NT2/D1 (cell line): ENCODE measurements at regions not wholly inside any gene's neighbourhood (a gene's known extent, or its start where the extent isn't known, plus 50 kb on each side); places are given as distances from the start of the nearest gene placed in this dataset.

ENCODE experiments used
- DNase-seq: peaks from one replicate; pipeline ENCODE4 v3.0.0-alpha.2; 2011; ENCODE audit warnings: low read depth, low spot score
- H3K27me3 ChIP-seq: 2 replicates; pipeline ENCODE4 v1.6.0; 2011; ENCODE audit warnings: mild to moderate bottlenecking; ENCODE audit not compliant: insufficient read length, insufficient read depth
- H3K36me3 ChIP-seq: 2 replicates; pipeline ENCODE4 v1.6.1; 2011; ENCODE audit warnings: mild to moderate bottlenecking, low read length, mixed read lengths; ENCODE audit not compliant: insufficient read depth, insufficient read length
- H3K4me1 ChIP-seq: 2 replicates; pipeline ENCODE4 v1.5.1; 2011; ENCODE audit not compliant: insufficient read depth, insufficient read length
- H3K4me3 ChIP-seq: 2 replicates; pipeline ENCODE4 v1.5.1; 2011; ENCODE audit warnings: low read depth; ENCODE audit not compliant: insufficient read length
- H3K9ac ChIP-seq: 2 replicates; pipeline ENCODE4 v1.6.0; 2011; ENCODE audit warnings: low read depth; ENCODE audit not compliant: insufficient read length
- H3K9me3 ChIP-seq: 2 replicates; pipeline ENCODE4 v1.5.1; 2011; ENCODE audit warnings: mild to moderate bottlenecking, low read length; ENCODE audit not compliant: insufficient read depth
- SUZ12 ChIP-seq: IDR thresholded peaks from 2 replicates; pipeline ENCODE4 v1.6.1; 2011; ENCODE audit not compliant: insufficient read length, insufficient read depth; ENCODE audit errors: extremely low read depth
- YY1 ChIP-seq: IDR thresholded peaks from 2 replicates; pipeline ENCODE4 v1.6.1; 2011; ENCODE audit not compliant: insufficient read length, insufficient read depth
- ZNF274 ChIP-seq: IDR thresholded peaks from 2 replicates; pipeline ENCODE4 v1.6.1; 2011; ENCODE audit warnings: mild to moderate bottlenecking, low read depth, low read length

DNA sequence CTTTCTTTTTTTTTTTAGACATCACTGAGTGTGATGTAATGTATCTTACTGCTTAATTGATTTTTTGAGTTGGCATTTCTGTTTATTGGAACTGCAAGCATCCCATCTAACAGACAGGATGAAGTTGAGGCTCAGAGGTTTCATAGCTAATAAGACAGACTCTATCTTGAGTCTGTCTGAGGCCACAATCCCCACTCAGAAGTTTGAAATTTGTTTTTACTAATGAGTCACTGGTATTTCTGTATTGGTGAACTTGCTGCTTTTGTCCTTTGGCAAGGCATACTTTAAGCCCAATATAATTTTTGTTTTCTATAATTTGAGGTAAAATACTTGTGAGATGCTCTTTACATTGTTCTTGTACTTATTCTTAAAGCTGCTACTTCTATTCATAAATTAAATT lies 491.2 kb downstream of the PSAT1 start:
- TF ChIP-seq ZNF274 (no peak), SUZ12 (no peak), YY1 (no peak)

GRCh38 chr9:78791779-78792178 lies 494.9 kb downstream of the PSAT1 start:
- no peak for DNase-seq
- H3K4me1 ChIP-seq, result no peaks in the 10 kb centered on the region
- H3K27me3 ChIP-seq, result no peaks in the 10 kb centered on the region
- H3K4me3 ChIP-seq, result no peak overlapping the region
- no peak overlapping the region for H3K9ac ChIP-seq
- no peaks in the 10 kb centered on the region for H3K36me3 ChIP-seq
- TF ChIP-seq YY1 (no peak), ZNF274 (no peak), SUZ12 (no peak)
- H3K9me3 ChIP-seq, result no peaks in the 10 kb centered on the region

More for the DNA sequence above, 491.2 kb downstream of the PSAT1 start:
- no peak overlapping the region for H3K4me3 ChIP-seq
- DNase-seq, result no peak
- no peak overlapping the region for H3K9ac ChIP-seq
- H3K9me3 ChIP-seq, result no peaks in the 10 kb centered on the region
- H3K36me3 ChIP-seq, result no peaks in the 10 kb centered on the region
- no peaks in the 10 kb centered on the region for H3K4me1 ChIP-seq
- no peaks in the 10 kb centered on the region for H3K27me3 ChIP-seq

DNA sequence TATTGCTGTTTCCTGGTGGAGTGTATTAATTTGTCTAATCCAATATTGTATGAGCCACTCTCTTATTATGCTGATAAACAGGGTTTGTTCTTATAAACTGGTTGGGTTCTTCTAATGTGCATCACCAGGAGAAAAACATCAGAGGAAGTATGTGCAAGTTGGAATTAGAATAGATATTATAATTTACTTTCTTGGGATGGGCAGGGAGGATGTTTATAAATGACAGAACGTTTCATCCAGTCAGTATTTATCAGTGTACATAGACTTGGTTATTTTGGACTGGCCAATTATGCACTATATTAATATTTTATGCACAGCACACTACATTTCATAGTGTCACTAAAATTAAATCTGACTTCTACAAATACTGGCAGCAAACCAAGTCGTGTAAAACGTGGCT lies 495.8 kb downstream of the PSAT1 start:
- Histone ChIP-seq H3K4me1 (no peaks in the 10 kb centered on the region), H3K4me3 (no peak overlapping the region), H3K9ac (no peak overlapping the region), H3K36me3 (no peaks in the 10 kb centered on the region), H3K9me3 (no peaks in the 10 kb centered on the region), H3K27me3 (no peaks in the 10 kb centered on the region)
- no peak for DNase-seq
- no peak for TF ChIP-seq YY1
- TF ChIP-seq ZNF274, result no peak
- no peak for TF ChIP-seq SUZ12

GRCh38 chr9:78805771-78806170 lies 508.8 kb downstream of the PSAT1 start:
- Histone ChIP-seq H3K4me3 (no peak overlapping the region), H3K36me3 (no peaks in the 10 kb centered on the region), H3K9me3 (no peaks in the 10 kb centered on the region), H3K27me3 (no peaks in the 10 kb centered on the region), H3K9ac (no peak overlapping the region), H3K4me1 (no peaks in the 10 kb centered on the region)
- TF ChIP-seq YY1 (no peak), ZNF274 (no peak)
- no peak for DNase-seq

DNA sequence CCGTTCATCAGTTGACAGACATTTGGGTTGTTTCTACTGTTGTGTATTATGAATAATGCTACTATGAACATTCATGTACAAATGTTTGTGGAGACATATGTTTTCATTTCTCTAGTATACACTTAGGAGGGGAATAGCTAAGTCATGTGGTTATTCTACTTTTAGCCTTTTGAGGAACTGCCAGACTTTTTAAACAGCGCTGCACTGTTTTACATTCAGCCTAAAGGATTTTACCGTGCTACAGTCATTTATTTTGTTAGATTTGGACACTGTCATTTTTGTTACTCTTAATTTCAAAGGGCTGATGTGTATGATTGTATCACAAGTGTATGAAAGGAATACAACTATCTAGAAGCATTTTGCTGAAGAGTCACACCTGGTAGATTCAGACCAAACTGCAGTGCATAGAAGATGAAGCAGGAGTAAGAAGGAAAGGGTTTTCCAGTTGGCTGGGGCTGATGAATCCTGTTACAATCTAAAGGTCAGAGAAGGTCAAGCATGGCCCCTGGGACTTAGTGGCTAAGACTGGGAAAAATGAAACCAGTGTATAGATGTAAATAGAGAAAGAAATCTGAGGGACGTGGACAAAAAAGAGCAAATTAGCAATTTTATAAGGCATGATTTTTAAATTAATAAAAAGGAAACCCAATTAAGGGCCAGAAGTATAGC lies 509.7 kb downstream of the PSAT1 start:
- Histone ChIP-seq H3K4me3 (no peak overlapping the region), H3K27me3 (no peaks in the 10 kb centered on the region), H3K9ac (no peak overlapping the region), H3K4me1 (no peaks in the 10 kb centered on the region), H3K9me3 (no peaks in the 10 kb centered on the region), H3K36me3 (no peaks in the 10 kb centered on the region)
- DNase-seq, result no peak
- no peak for TF ChIP-seq YY1
- TF ChIP-seq ZNF274, result no peak
- TF ChIP-seq SUZ12, result no peak

GRCh38 chr9:78807286-78807685 lies 510.4 kb downstream of the PSAT1 start:
- no peak for TF ChIP-seq YY1
- TF ChIP-seq SUZ12, result no peak
- no peak for TF ChIP-seq ZNF274
- Histone ChIP-seq H3K9ac (no peak overlapping the region), H3K4me1 (no peaks in the 10 kb centered on the region), H3K4me3 (no peak overlapping the region), H3K9me3 (no peaks in the 10 kb centered on the region), H3K27me3 (no peaks in the 10 kb centered on the region), H3K36me3 (no peaks in the 10 kb centered on the region)
- DNase-seq, result no peak

DNA sequence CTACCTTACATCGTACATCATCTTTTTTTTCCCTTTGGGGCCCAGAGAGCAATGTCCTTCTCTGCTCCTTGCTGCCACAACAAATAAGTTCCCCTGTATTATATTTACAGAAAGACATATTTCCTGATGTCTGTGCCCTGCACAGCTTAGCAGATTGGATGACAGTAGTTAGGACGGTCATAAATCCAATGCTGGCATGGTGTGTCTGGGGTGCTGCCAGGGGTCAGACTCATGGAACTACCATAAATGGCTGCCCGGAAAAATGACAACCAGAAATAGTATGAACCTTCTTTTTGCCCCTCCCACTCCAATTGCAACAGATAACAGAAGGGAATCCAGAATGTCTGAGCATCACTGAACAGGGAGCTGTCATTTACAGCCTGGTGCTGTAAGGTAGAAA lies 511.1 kb downstream of the PSAT1 start:
- Histone ChIP-seq H3K9me3 (no peaks in the 10 kb centered on the region), H3K36me3 (no peaks in the 10 kb centered on the region), H3K27me3 (no peaks in the 10 kb centered on the region), H3K4me3 (no peak overlapping the region), H3K9ac (no peak overlapping the region), H3K4me1 (no peaks in the 10 kb centered on the region)
- DNase-seq, result no peak
- TF ChIP-seq ZNF274, result no peak
- no peak for TF ChIP-seq SUZ12
- no peak for TF ChIP-seq YY1
